GM12878 (cell line): ENCODE measurements at regions not wholly inside any gene's neighbourhood (a gene's known extent, or its start where the extent isn't known, plus 50 kb on each side); places are given as distances from the start of the nearest gene placed in this dataset.

ENCODE experiments used
- ATAC-seq: fragments of 200-7000 bp; cut with Tn5 transposase; 3 replicates; pipeline ENCODE4 v1.9.1; 2020; ENCODE audit warnings: mild to moderate bottlenecking, moderate library complexity
- BruUV-seq: library from RNA; stranded (reverse); fragments of 400-500 nt; replicated peaks from 2 replicates; lab custom pipeline; 2021; lab: Mats Ljungman, UMichigan
- CTCF ChIA-PET: fragments of 300-600 bp; sonication (Branson Sonifier 250); formaldehyde crosslinking; extraction: SDS; loops from one replicate; lab custom pipeline; 2021; ENCODE audit warnings: inconsistent platforms; lab: Yijun Ruan, JAX
- POLR2A ChIA-PET: fragments of 350-600 bp; formaldehyde crosslinking; extraction: SDS; loops from one replicate; lab custom pipeline; 2021; ENCODE audit warnings: inconsistent platforms; lab: Charles Lee
- RAD21 ChIA-PET: fragments of 300-600 bp; sonication (Branson Sonifier 250); formaldehyde crosslinking; loops from one replicate; lab custom pipeline; 2023; ENCODE audit warnings: antibody characterized with exemption; ENCODE audit not compliant: unreplicated experiment; lab: Charles Lee
- SMC1A ChIA-PET: fragments of 300-600 bp; sonication (Branson Sonifier 250); formaldehyde crosslinking; loops from one replicate; lab custom pipeline; 2023; ENCODE audit not compliant: unreplicated experiment, uncharacterized antibody; lab: Charles Lee
- DNase-seq: peaks from one replicate; pipeline ENCODE4 v3.0.0-alpha.2; 2011; ENCODE audit warnings: low read depth, low spot score
- FAIRE-seq: peaks from 3 replicates; lab custom pipeline; 2011; peaks lifted over from hg19 to GRCh38; lab: Jason Lieb, UNC
- H2AFZ ChIP-seq: 2 replicates; pipeline ENCODE4 v1.6.0; 2011; ENCODE audit warnings: low read depth, low read length, control low read depth; ENCODE audit not compliant: control insufficient read depth
- H3K27ac ChIP-seq: 2 replicates; pipeline ENCODE4 v1.5.1; 2011; ENCODE audit warnings: control low read depth; ENCODE audit not compliant: control insufficient read depth, insufficient read depth
- H3K27me3 ChIP-seq, 2 experiments: replicated peaks in 1 of 2; 2 replicates each; pipeline versions ENCODE4 v1.6.0 to v1.6.1; 2011; ENCODE audit warnings: low read length in 1 of 2; ENCODE audit not compliant: control insufficient read depth in 2 of 2, insufficient read depth in 2 of 2
- H3K36me3 ChIP-seq, 2 experiments: 2 replicates each; pipeline ENCODE4 v1.5.1; 2011; ENCODE audit warnings: low read length in 1 of 2; ENCODE audit not compliant: control insufficient read depth in 2 of 2, insufficient read depth in 2 of 2
- H3K4me1 ChIP-seq: 2 replicates; pipeline ENCODE4 v1.6.1; 2011; ENCODE audit warnings: mild to moderate bottlenecking, low read length, moderate library complexity, mixed read lengths; ENCODE audit not compliant: control insufficient read depth, insufficient read depth
- H3K4me2 ChIP-seq: 2 replicates; pipeline ENCODE4 v1.6.0; 2011; ENCODE audit warnings: control low read depth; ENCODE audit not compliant: control insufficient read depth, insufficient read depth
- H3K4me3 ChIP-seq: fragments of 200-600 bp; sonication (generic); 2 replicates; pipeline ENCODE4 v1.5.1; 2016
- H3K79me2 ChIP-seq: 2 replicates; pipeline ENCODE4 v1.6.0; 2011; ENCODE audit warnings: low read length; ENCODE audit not compliant: control insufficient read depth, insufficient read depth
- H3K9ac ChIP-seq: 2 replicates; pipeline ENCODE4 v1.8.0; 2011; ENCODE audit warnings: low read length, control low read depth, mixed read lengths; ENCODE audit not compliant: control insufficient read depth, insufficient read depth
- H3K9me3 ChIP-seq: replicated peaks from 3 replicates; pipeline ENCODE4 v1.5.1; 2011; ENCODE audit warnings: mild to moderate bottlenecking, low read length; ENCODE audit not compliant: control insufficient read depth, insufficient read depth
- H4K20me1 ChIP-seq: 2 replicates; pipeline ENCODE4 v1.6.0; 2011; ENCODE audit not compliant: control insufficient read depth, insufficient read depth
- ELK1 ChIP-seq: IDR thresholded peaks from 2 replicates; pipeline ENCODE4 v1.6.1; 2012; ENCODE audit warnings: low read depth, low read length, improper control_type of control experiment
- EZH2 ChIP-seq: IDR thresholded peaks from 2 replicates; pipeline ENCODE4 v1.6.1; 2012; ENCODE audit warnings: low read depth, mild to moderate bottlenecking, control low read depth, inconsistent platforms, low read length, borderline replicate concordance; ENCODE audit not compliant: control insufficient read depth
- GATAD2B ChIP-seq: fragments of 450-650 bp; conservative IDR thresholded peaks from 2 replicates; pipeline ENCODE4 v1.6.1; 2017; ENCODE audit warnings: low read depth, mild to moderate bottlenecking, moderate library complexity
- POU2F2 ChIP-seq: IDR thresholded peaks from 3 replicates; pipeline ENCODE4 v1.6.1; 2011; ENCODE audit warnings: low read depth, mild to moderate bottlenecking, low read length, borderline replicate concordance
- RBBP5 ChIP-seq: fragments of 200-600 bp; sonication (generic); conservative IDR thresholded peaks from 2 replicates; pipeline ENCODE4 v1.6.1; 2016
- SREBF2 ChIP-seq: IDR thresholded peaks from 2 replicates; pipeline ENCODE4 v1.6.1; 2012; ENCODE audit warnings: mild to moderate bottlenecking, low read length
- TAF1 ChIP-seq: IDR thresholded peaks from 2 replicates; pipeline ENCODE4 v1.6.1; 2011; ENCODE audit warnings: mild to moderate bottlenecking, low read depth, low read length, borderline replicate concordance
- TCF7 ChIP-seq: IDR thresholded peaks from 2 replicates; pipeline ENCODE4 v1.6.1; 2014; ENCODE audit warnings: antibody characterized with exemption, borderline replicate concordance
- ZNF622 ChIP-seq: fragments of 450-650 bp; IDR thresholded peaks from 2 replicates; pipeline ENCODE4 v1.6.1; 2017; ENCODE audit warnings: mild to moderate bottlenecking, inconsistent platforms
- in situ Hi-C: fragments of 300-500 bp; cut with MboI; formaldehyde crosslinking; loops from 9 replicates; pipeline ENCODE4 v1.14.3; 2018; ENCODE audit warnings: mixed read lengths
- intact Hi-C: fragments of 100-400 bp; cut with micrococcal nuclease; formaldehyde crosslinking; loops from one replicate; pipeline ENCODE4 v1.14.2; 2022; ENCODE audit not compliant: unreplicated experiment
- TF ChIP-seq, protein P1 (sequence below): fragments of 450-650 bp; IDR thresholded peaks from 2 replicates; pipeline ENCODE4 v1.6.1; 2018; ENCODE audit warnings: borderline replicate concordance, mild to moderate bottlenecking; ENCODE audit not compliant: partially characterized antibody
- TF ChIP-seq, protein P2 (sequence below): fragments of 450-650 bp; formaldehyde crosslinking; IDR thresholded peaks from 2 replicates; pipeline ENCODE4 v1.4.0; 2020; ENCODE audit warnings: mild to moderate bottlenecking, moderate library complexity

- TF ChIP-seq ELK1 (no peak), SREBF2 (no peak), TAF1 (no peak), POU2F2 (no peak), TCF7 (no peak), EZH2 (no peak)
Observed at GRCh38 chr6:77339926-77340325, 123.4 kb downstream of the HTR1B start (continued).

DNA sequence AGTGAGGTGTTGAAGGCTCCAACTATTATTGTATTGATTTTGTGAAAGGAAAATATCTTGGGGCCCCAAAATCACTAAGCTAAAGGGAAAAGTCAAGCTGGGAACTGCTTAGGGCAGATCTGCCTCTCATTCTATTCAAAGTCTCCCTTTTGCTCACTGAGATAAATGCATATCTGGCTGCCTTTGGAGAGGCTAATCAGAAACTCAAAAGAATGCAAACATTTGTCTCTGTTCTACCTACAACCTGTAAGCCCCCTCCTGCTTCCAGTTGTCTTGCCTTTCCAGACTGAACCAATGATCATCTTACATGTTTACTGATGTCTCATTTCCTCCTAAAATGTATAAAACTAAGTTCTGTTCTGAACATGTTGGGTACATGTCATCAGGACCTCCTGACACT, 125.9 kb downstream of the HTR1B start:
- intact Hi-C loops (no loop called here), in situ Hi-C loops (no loop called here)
- POLR2A ChIA-PET = no interaction called here
- RAD21 ChIA-PET = no interaction called here
- Histone ChIP-seq H3K27me3 (no peaks in the 10 kb centered on the region), H3K27ac (no peak overlapping the region), H3K4me1 (no peaks in the 10 kb centered on the region), H4K20me1 (no peaks in the 10 kb centered on the region), H3K4me3 (no peak overlapping the region), H3K9ac (no peak overlapping the region), H3K9me3 (no peaks in the 10 kb centered on the region), H3K79me2 (no peaks in the 10 kb centered on the region), H3K36me3 (no peaks in the 10 kb centered on the region), H3K4me2 (no peak overlapping the region), H2AFZ (no peak overlapping the region)
- SMC1A ChIA-PET = interaction anchor here (2.0 kb wide), 1 partner anchor 93 kb away, joined by 4 read pairs; no protein-coding TSS in a partner anchor
- CTCF ChIA-PET = no interaction called here
- FAIRE-seq = no peak
- no peak for ATAC-seq
- no peak for DNase-seq
- TF ChIP-seq RBBP5 (no peak), GATAD2B (no peak), ZNF622 (no peak)
- TF ChIP-seq, protein P1, sequence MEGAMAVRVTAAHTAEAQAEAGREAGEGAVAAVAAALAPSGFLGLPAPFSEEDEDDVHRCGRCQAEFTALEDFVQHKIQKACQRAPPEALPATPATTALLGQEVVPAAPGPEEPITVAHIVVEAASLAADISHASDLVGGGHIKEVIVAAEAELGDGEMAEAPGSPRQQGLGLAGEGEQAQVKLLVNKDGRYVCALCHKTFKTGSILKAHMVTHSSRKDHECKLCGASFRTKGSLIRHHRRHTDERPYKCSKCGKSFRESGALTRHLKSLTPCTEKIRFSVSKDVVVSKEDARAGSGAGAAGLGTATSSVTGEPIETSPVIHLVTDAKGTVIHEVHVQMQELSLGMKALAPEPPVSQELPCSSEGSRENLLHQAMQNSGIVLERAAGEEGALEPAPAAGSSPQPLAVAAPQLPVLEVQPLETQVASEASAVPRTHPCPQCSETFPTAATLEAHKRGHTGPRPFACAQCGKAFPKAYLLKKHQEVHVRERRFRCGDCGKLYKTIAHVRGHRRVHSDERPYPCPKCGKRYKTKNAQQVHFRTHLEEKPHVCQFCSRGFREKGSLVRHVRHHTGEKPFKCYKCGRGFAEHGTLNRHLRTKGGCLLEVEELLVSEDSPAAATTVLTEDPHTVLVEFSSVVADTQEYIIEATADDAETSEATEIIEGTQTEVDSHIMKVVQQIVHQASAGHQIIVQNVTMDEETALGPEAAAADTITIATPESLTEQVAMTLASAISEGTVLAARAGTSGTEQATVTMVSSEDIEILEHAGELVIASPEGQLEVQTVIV = no peak
- TF ChIP-seq, protein P2, sequence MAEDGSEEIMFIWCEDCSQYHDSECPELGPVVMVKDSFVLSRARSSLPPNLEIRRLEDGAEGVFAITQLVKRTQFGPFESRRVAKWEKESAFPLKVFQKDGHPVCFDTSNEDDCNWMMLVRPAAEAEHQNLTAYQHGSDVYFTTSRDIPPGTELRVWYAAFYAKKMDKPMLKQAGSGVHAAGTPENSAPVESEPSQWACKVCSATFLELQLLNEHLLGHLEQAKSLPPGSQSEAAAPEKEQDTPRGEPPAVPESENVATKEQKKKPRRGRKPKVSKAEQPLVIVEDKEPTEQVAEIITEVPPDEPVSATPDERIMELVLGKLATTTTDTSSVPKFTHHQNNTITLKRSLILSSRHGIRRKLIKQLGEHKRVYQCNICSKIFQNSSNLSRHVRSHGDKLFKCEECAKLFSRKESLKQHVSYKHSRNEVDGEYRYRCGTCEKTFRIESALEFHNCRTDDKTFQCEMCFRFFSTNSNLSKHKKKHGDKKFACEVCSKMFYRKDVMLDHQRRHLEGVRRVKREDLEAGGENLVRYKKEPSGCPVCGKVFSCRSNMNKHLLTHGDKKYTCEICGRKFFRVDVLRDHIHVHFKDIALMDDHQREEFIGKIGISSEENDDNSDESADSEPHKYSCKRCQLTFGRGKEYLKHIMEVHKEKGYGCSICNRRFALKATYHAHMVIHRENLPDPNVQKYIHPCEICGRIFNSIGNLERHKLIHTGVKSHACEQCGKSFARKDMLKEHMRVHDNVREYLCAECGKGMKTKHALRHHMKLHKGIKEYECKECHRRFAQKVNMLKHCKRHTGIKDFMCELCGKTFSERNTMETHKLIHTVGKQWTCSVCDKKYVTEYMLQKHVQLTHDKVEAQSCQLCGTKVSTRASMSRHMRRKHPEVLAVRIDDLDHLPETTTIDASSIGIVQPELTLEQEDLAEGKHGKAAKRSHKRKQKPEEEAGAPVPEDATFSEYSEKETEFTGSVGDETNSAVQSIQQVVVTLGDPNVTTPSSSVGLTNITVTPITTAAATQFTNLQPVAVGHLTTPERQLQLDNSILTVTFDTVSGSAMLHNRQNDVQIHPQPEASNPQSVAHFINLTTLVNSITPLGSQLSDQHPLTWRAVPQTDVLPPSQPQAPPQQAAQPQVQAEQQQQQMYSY (CRISPR knock-in tag) = no peak
- no TSS peak for BruUV-seq
